Neural progenitor cell (in vitro differentiated cells): ENCODE measurements at regions not wholly inside any gene's neighbourhood (a gene's known extent, or its start where the extent isn't known, plus 50 kb on each side); places are given as distances from the start of the nearest gene placed in this dataset.

ENCODE experiments used
- EZH2 ChIP-seq: fragments of 200-600 bp; sonication (generic); IDR thresholded peaks from 2 replicates; pipeline ENCODE4 v1.6.1; 2017; ENCODE audit warnings: antibody characterized with exemption, mild to moderate bottlenecking, moderate library complexity
- EZH2phosphoT487 ChIP-seq: fragments of 200-600 bp; sonication (generic); IDR thresholded peaks from 2 replicates; pipeline ENCODE4 v1.6.1; 2017; ENCODE audit warnings: antibody characterized with exemption
- TF ChIP-seq, protein P1 (sequence below): fragments of 200-600 bp; sonication (generic); IDR thresholded peaks from 2 replicates; pipeline ENCODE4 v1.5.1; 2017; ENCODE audit warnings: antibody characterized with exemption, mild to moderate bottlenecking

- TF ChIP-seq EZH2phosphoT487: no peak
- TF ChIP-seq, protein P1, sequence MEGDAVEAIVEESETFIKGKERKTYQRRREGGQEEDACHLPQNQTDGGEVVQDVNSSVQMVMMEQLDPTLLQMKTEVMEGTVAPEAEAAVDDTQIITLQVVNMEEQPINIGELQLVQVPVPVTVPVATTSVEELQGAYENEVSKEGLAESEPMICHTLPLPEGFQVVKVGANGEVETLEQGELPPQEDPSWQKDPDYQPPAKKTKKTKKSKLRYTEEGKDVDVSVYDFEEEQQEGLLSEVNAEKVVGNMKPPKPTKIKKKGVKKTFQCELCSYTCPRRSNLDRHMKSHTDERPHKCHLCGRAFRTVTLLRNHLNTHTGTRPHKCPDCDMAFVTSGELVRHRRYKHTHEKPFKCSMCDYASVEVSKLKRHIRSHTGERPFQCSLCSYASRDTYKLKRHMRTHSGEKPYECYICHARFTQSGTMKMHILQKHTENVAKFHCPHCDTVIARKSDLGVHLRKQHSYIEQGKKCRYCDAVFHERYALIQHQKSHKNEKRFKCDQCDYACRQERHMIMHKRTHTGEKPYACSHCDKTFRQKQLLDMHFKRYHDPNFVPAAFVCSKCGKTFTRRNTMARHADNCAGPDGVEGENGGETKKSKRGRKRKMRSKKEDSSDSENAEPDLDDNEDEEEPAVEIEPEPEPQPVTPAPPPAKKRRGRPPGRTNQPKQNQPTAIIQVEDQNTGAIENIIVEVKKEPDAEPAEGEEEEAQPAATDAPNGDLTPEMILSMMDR: no peak
- no peak for TF ChIP-seq EZH2
These were observed 276.5 kb upstream of the SFRP2 start for GRCh38 chr4:154065368-154065767.
